ENCODE measurements at regions not wholly inside any gene's neighbourhood (a gene's known extent, or its start where the extent isn't known, plus 50 kb on each side); places are given as distances from the start of the nearest gene placed in this dataset.

DNA sequence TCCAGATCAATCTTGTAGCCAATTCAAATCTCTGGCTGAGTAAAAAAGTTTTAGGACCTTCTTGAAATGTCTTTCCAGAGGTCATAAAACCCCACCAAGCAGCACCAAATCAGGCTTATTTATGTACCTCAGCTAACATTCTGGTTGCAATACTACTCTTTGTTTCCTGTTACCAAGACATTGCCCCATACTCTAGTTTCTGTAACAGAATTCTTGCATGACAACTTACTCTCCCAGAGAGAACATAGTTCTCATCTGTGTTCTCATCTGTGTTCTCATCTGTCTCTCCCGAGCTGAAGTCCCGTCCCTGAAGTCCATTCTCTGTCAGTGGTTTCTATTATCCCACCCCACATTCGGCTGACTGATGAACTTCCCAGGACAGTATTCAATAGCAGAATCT, 1285.1 kb downstream of the XPNPEP1 start:
- H3K27ac ChIP-seq (ENCODE audit: low read depth, low read length), result no peak overlapping the region
- POLR2A ChIA-PET, result no interaction called here
- DNase-seq (ENCODE audit: low read depth, low spot score), result no peak

GRCh38 chr10:108633046-108633445, 1290.3 kb downstream of the XPNPEP1 start:
- POLR2A ChIA-PET, result no interaction called here
- CTCF ChIA-PET, result no interaction called here
- Histone ChIP-seq H3K4me3 (ENCODE audit: low read depth, low read length) (no peak overlapping the region), H3K27ac (ENCODE audit: low read depth, low read length) (no peak overlapping the region), H3K9me3 (ENCODE audit: control insufficient read depth, insufficient read depth, low read length) (no peaks in the 10 kb centered on the region), H3K27me3 (ENCODE audit: control insufficient read depth, insufficient read depth, low read length) (no peaks in the 10 kb centered on the region)
- DNase-seq (ENCODE audit: low read depth, low spot score), result no peak
- TF ChIP-seq, protein P1, sequence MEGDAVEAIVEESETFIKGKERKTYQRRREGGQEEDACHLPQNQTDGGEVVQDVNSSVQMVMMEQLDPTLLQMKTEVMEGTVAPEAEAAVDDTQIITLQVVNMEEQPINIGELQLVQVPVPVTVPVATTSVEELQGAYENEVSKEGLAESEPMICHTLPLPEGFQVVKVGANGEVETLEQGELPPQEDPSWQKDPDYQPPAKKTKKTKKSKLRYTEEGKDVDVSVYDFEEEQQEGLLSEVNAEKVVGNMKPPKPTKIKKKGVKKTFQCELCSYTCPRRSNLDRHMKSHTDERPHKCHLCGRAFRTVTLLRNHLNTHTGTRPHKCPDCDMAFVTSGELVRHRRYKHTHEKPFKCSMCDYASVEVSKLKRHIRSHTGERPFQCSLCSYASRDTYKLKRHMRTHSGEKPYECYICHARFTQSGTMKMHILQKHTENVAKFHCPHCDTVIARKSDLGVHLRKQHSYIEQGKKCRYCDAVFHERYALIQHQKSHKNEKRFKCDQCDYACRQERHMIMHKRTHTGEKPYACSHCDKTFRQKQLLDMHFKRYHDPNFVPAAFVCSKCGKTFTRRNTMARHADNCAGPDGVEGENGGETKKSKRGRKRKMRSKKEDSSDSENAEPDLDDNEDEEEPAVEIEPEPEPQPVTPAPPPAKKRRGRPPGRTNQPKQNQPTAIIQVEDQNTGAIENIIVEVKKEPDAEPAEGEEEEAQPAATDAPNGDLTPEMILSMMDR (IDR thresholded peaks at IDR 0.05; ENCODE audit: low read depth, low read length), result no peak

More for the DNA sequence above, 1285.1 kb downstream of the XPNPEP1 start:
- CTCF ChIA-PET, result no interaction called here
- H3K9me3 ChIP-seq (ENCODE audit: control insufficient read depth, insufficient read depth, low read length), result no peaks in the 10 kb centered on the region
- no peaks in the 10 kb centered on the region for H3K27me3 ChIP-seq (ENCODE audit: control insufficient read depth, insufficient read depth, low read length)
- H3K4me3 ChIP-seq (ENCODE audit: low read depth, low read length), result no peak overlapping the region
- TF ChIP-seq, protein P1 (IDR thresholded peaks at IDR 0.05; ENCODE audit: low read depth, low read length), result no peak

DNA sequence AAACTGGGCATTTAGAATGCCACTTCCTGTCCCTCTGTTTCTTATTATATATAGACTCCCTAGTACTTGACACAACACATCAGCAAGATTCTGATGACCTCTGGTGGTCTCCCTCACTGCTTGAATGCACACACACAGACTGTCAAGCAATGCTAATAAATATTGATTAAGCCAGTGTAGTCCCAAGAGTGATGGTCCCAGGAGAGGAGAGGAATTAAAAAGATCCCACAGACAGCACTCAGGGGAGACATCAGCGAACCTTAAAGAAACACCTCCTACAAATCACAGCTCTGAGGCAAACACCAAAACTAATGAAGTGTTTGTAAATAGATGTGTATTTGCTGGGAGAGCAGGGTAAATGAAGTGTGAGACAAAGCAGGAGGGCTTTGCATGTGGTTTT, 1291.2 kb downstream of the XPNPEP1 start:
- Histone ChIP-seq H3K4me3 (ENCODE audit: low read depth, low read length) (no peak overlapping the region), H3K9me3 (ENCODE audit: control insufficient read depth, insufficient read depth, low read length) (no peaks in the 10 kb centered on the region), H3K27ac (ENCODE audit: low read depth, low read length) (no peak overlapping the region), H3K27me3 (ENCODE audit: control insufficient read depth, insufficient read depth, low read length) (no peaks in the 10 kb centered on the region)
- POLR2A ChIA-PET, result no interaction called here
- TF ChIP-seq, protein P1 (IDR thresholded peaks at IDR 0.05; ENCODE audit: low read depth, low read length), result no peak
- CTCF ChIA-PET, result no interaction called here
- no peak for DNase-seq (ENCODE audit: low read depth, low spot score)

DNA sequence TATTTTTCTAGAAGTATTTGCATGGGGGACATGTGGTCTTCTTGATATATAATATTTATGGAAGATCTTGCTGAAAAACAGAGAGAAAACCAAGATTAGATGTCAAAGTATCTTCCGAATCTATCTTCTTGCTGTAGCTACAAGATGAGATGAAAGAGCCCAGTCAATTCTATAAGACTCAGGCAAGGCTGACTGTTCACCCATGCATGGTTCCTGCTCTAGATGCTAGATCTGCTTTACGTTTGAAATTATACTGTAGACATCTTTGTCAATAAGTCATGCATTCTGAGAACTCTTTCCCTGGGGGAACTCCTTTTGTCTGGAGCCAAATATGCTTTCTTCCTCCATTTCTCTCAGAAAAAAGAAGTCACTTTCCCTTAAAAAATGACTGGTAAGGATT, 1292.0 kb downstream of the XPNPEP1 start:
- TF ChIP-seq, protein P1 (IDR thresholded peaks at IDR 0.05; ENCODE audit: low read depth, low read length), result no peak
- DNase-seq (ENCODE audit: low read depth, low spot score), result no peak
- Histone ChIP-seq H3K27me3 (ENCODE audit: control insufficient read depth, insufficient read depth, low read length) (no peaks in the 10 kb centered on the region), H3K4me3 (ENCODE audit: low read depth, low read length) (no peak overlapping the region), H3K27ac (ENCODE audit: low read depth, low read length) (no peak overlapping the region), H3K9me3 (ENCODE audit: control insufficient read depth, insufficient read depth, low read length) (no peaks in the 10 kb centered on the region)
- ChIA-PET POLR2A (no interaction called here), CTCF (no interaction called here)

GRCh38 chr10:108629834-108630233, 1293.5 kb downstream of the XPNPEP1 start:
- Histone ChIP-seq H3K9me3 (ENCODE audit: control insufficient read depth, insufficient read depth, low read length) (no peaks in the 10 kb centered on the region), H3K4me3 (ENCODE audit: low read depth, low read length) (no peak overlapping the region), H3K27me3 (ENCODE audit: control insufficient read depth, insufficient read depth, low read length) (no peaks in the 10 kb centered on the region), H3K27ac (ENCODE audit: low read depth, low read length) (no peak overlapping the region)
- ChIA-PET CTCF (no interaction called here), POLR2A (no interaction called here)
- TF ChIP-seq, protein P1 (IDR thresholded peaks at IDR 0.05; ENCODE audit: low read depth, low read length), result no peak
- DNase-seq (ENCODE audit: low read depth, low spot score), result no peak
